ENCODE measurements at regions not wholly inside any gene's neighbourhood (a gene's known extent, or its start where the extent isn't known, plus 50 kb on each side); places are given as distances from the start of the nearest gene placed in this dataset.

GRCh38 chr2:150047620-150048222 lies 439.7 kb downstream of the RND3 start:
- DNase-seq (ENCODE audit: low spot score): no peak

- DNase-seq (ENCODE audit: low spot score): no peak
Observed at GRCh38 chr2:150046810-150047209, 440.7 kb downstream of the RND3 start.

- no peak for DNase-seq (ENCODE audit: low spot score)
Observed at GRCh38 chr2:150046211-150046610, 441.3 kb downstream of the RND3 start.

- no peak for DNase-seq (ENCODE audit: low spot score)
Observed at GRCh38 chr2:150045601-150046000, 441.9 kb downstream of the RND3 start.

GRCh38 chr2:150043172-150043500 lies 444.3 kb downstream of the RND3 start:
- no peak for DNase-seq (ENCODE audit: low spot score)

GRCh38 chr2:150042500-150043171 lies 444.8 kb downstream of the RND3 start:
- DNase-seq (ENCODE audit: low spot score): no peak

- no peak for DNase-seq (ENCODE audit: low spot score)
Observed at GRCh38 chr2:150041722-150042425, 445.6 kb downstream of the RND3 start.

GRCh38 chr2:150036622-150037021 lies 449.0 kb upstream of the MMADHC start:
- DNase-seq (ENCODE audit: low spot score): no peak

- no peak for DNase-seq (ENCODE audit: low spot score)
Observed at GRCh38 chr2:150034665-150035064, 447.1 kb upstream of the MMADHC start.

GRCh38 chr2:150030436-150031190 lies 443.0 kb upstream of the MMADHC start:
- DNase-seq (ENCODE audit: low spot score): no peak

- no peak for DNase-seq (ENCODE audit: low spot score)
Observed at GRCh38 chr2:150028322-150028721, 440.7 kb upstream of the MMADHC start.

- DNase-seq (ENCODE audit: low spot score): no peak
Observed at GRCh38 chr2:150027164-150027563, 439.6 kb upstream of the MMADHC start.

GRCh38 chr2:150023663-150024062 lies 436.1 kb upstream of the MMADHC start:
- no peak for DNase-seq (ENCODE audit: low spot score)

GRCh38 chr2:150023044-150023443 lies 435.5 kb upstream of the MMADHC start:
- no peak for DNase-seq (ENCODE audit: low spot score)

- DNase-seq (ENCODE audit: low spot score): no peak
Observed at GRCh38 chr2:150020937-150021673, 433.5 kb upstream of the MMADHC start.

- no peak for DNase-seq (ENCODE audit: low spot score)
Observed at GRCh38 chr2:150020221-150020620, 432.6 kb upstream of the MMADHC start.

- no peak for DNase-seq (ENCODE audit: low spot score)
Observed at GRCh38 chr2:150019063-150019462, 431.5 kb upstream of the MMADHC start.

GRCh38 chr2:150012986-150013385 lies 425.4 kb upstream of the MMADHC start:
- DNase-seq (ENCODE audit: low spot score): no peak

- DNase-seq (ENCODE audit: low spot score): no peak
Observed at GRCh38 chr2:150011161-150011730, 423.7 kb upstream of the MMADHC start.

GRCh38 chr2:150008901-150009300 lies 421.3 kb upstream of the MMADHC start:
- no peak for DNase-seq (ENCODE audit: low spot score)

- DNase-seq (ENCODE audit: low spot score): no peak
Observed at GRCh38 chr2:150007815-150008430, 420.3 kb upstream of the MMADHC start.

All from ecto neural progenitor cell (in vitro differentiated cells).